Activated naive CD4-positive, alpha-beta T cell treated with anti-CD3 and anti-CD28 coated beads, Interleukin-2, amount 10 ng/mL, durations not matched to agents 7 days and 5 days (primary cell): ENCODE measurements at regions not wholly inside any gene's neighbourhood (a gene's known extent, or its start where the extent isn't known, plus 50 kb on each side); places are given as distances from the start of the nearest gene placed in this dataset.
"Not testable (repeated sequence)": the region's sequence is repeated elsewhere in the genome, so short reads cannot be mapped to it uniquely, and the experiment has no call there.

Experiments used
- CTCF ChIA-PET: fragments of 350-600 bp; sonication (Branson Sonifier 250); formaldehyde crosslinking; loops from one replicate; lab custom pipeline; 2021; ENCODE audit warnings: antibody characterized with exemption; lab: Charles Lee
- DNase-seq: peaks from one replicate; pipeline ENCODE4 v3.0.0-alpha.2; 2020
- H3K27ac Mint-ChIP-seq: one replicate; pipeline ENCODE4 v1.8.0; 2021; ENCODE audit warnings: mild to moderate bottlenecking, moderate library complexity, mixed read lengths
- H3K27me3 Mint-ChIP-seq: one replicate; pipeline ENCODE4 v1.8.0; 2021; ENCODE audit warnings: mild to moderate bottlenecking, mixed read lengths
- H3K36me3 Mint-ChIP-seq: one replicate; pipeline ENCODE4 v1.8.0; 2021; ENCODE audit warnings: mixed read lengths
- H3K4me1 Mint-ChIP-seq: one replicate; pipeline ENCODE4 v1.8.0; 2021; ENCODE audit warnings: mixed read lengths
- H3K4me3 Mint-ChIP-seq: one replicate; pipeline ENCODE4 v1.8.0; 2021; ENCODE audit warnings: mild to moderate bottlenecking, moderate library complexity, mixed read lengths
- H3K9me3 Mint-ChIP-seq: one replicate; pipeline ENCODE4 v1.8.0; 2021; ENCODE audit warnings: mixed read lengths

- H3K4me3 Mint-ChIP-seq = no peak overlapping the region
- peaks cover 5% of the 10 kb centered on the region for H3K4me1 Mint-ChIP-seq
- H3K36me3 Mint-ChIP-seq = no peaks in the 10 kb centered on the region
- H3K9me3 Mint-ChIP-seq = no peaks in the 10 kb centered on the region
- H3K27me3 Mint-ChIP-seq = peaks cover 13% of the 10 kb centered on the region
- no peak for DNase-seq
- CTCF ChIA-PET = no interaction called here
- peak overlapping the region; percentile 2 for H3K27ac Mint-ChIP-seq
Observed at GRCh38 chr6:27765028-27765590, 147.1 kb downstream of the OR2B2 start.

- Mint-ChIP-seq H3K9me3 (no peaks in the 10 kb centered on the region), H3K27ac (no peak overlapping the region), H3K4me1 (peaks cover 30% of the 10 kb centered on the region), H3K27me3 (peaks cover 8% of the 10 kb centered on the region), H3K4me3 (no peak overlapping the region), H3K36me3 (no peaks in the 10 kb centered on the region)
- no peak for DNase-seq
- CTCF ChIA-PET = interaction anchor here (1.1 to 1.4 kb wide), 3 partner anchors 11 to 35 kb away, joined by 3 to 5 read pairs (median 3); no protein-coding TSS in a partner anchor
Observed at GRCh38 chr6:27761391-27761790, 150.8 kb downstream of the OR2B2 start.

DNA sequence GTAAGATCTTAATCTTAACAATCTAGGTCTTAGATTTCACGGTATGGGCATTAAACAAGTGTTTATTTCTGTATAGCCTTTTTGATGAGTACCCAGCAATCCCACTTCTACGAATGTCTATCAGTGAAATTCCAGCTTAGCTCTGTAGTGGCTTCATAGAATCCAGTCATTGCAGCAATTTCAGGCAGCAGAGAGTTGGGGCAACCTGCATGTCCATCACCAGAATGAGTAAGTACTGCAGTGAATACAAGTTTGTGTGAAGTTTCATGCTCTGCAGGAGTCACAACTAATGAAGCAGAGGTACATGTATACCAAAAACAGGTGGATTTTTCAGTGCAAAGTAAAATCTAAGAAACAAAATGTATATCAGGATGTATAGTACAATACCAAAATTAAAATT is 151.7 kb downstream of the OR2B2 start:
- H3K4me1 Mint-ChIP-seq = peaks cover 32% of the 10 kb centered on the region
- peaks cover 8% of the 10 kb centered on the region for H3K27me3 Mint-ChIP-seq
- no peak overlapping the region for H3K4me3 Mint-ChIP-seq
- no peaks in the 10 kb centered on the region for H3K36me3 Mint-ChIP-seq
- CTCF ChIA-PET = interaction anchor here (1.1 to 2.4 kb wide), 3 partner anchors 12 to 36 kb away, joined by 3 to 12 read pairs (median 5); no protein-coding TSS in a partner anchor
- no peak for DNase-seq
- H3K27ac Mint-ChIP-seq = no peak overlapping the region
- no peaks in the 10 kb centered on the region for H3K9me3 Mint-ChIP-seq

DNA sequence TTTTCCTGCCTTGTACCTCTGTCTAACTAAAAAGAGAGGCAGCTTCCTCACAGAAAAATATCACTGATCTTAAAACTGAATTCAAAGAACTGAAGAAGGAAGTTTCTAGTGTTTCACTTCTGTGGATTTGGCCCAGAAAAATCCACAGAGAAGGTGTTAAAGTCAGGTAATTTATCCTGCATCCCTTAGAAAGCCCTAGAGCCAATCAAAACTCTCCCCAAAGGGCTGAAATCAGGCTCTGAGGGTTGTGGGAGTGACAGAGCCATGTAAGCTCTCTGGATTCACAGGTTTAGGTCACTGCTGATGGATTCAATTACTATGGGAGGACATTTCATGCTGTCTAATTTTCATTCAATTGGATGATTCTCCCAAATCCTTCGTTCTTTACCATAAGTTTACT is 152.3 kb downstream of the OR2B2 start:
- Mint-ChIP-seq H3K36me3 (no peaks in the 10 kb centered on the region), H3K4me3 (no peak overlapping the region)
- CTCF ChIA-PET = interaction anchor here (1.4 to 2.4 kb wide), 2 partner anchors 12 to 36 kb away, joined by 5 to 12 read pairs; no protein-coding TSS in a partner anchor

GRCh38 chr6:27758491-27758890 is 153.7 kb downstream of the OR2B2 start:
- Mint-ChIP-seq H3K4me3 (peak overlapping the region; percentile 78), H3K27me3 (peaks cover 9% of the 10 kb centered on the region), H3K36me3 (no peaks in the 10 kb centered on the region), H3K9me3 (no peaks in the 10 kb centered on the region), H3K27ac (no peak overlapping the region), H3K4me1 (peaks cover 45% of the 10 kb centered on the region)
- CTCF ChIA-PET = interaction anchor here (2.4 kb wide), 1 partner anchor 14 kb away, joined by 12 read pairs; no protein-coding TSS in a partner anchor
- no peak for DNase-seq

More for the DNA sequence above, 152.3 kb downstream of the OR2B2 start:
- no peaks in the 10 kb centered on the region for H3K9me3 Mint-ChIP-seq
- DNase-seq = no peak
- peaks cover 4% of the 10 kb centered on the region for H3K27me3 Mint-ChIP-seq
- no peak overlapping the region for H3K27ac Mint-ChIP-seq
- peaks cover 34% of the 10 kb centered on the region for H3K4me1 Mint-ChIP-seq

GRCh38 chr6:27757307-27757706 is 154.9 kb downstream of the OR2B2 start:
- Mint-ChIP-seq H3K9me3 (no peaks in the 10 kb centered on the region), H3K27ac (peak overlapping the region; percentile 16), H3K4me3 (peak overlapping the region; percentile 78), H3K4me1 (peaks cover 49% of the 10 kb centered on the region), H3K27me3 (peaks cover 12% of the 10 kb centered on the region), H3K36me3 (no peaks in the 10 kb centered on the region)
- DNase-seq = peak; percentile 70
- CTCF ChIA-PET = interaction anchor here (0.7 to 1.3 kb wide), 2 partner anchors 15 kb away, joined by 3 to 6 read pairs; no protein-coding TSS in a partner anchor

GRCh38 chr6:27755768-27756167 is 156.4 kb downstream of the OR2B2 start:
- no peak overlapping the region for H3K27ac Mint-ChIP-seq
- no peak for DNase-seq
- no peaks in the 10 kb centered on the region for H3K9me3 Mint-ChIP-seq
- H3K27me3 Mint-ChIP-seq = peaks cover 11% of the 10 kb centered on the region
- CTCF ChIA-PET = interaction anchor here (1.3 to 2.7 kb wide), 2 partner anchors 16 to 17 kb away, joined by 6 to 15 read pairs; no protein-coding TSS in a partner anchor
- no peak overlapping the region for H3K4me3 Mint-ChIP-seq
- H3K4me1 Mint-ChIP-seq = peaks cover 57% of the 10 kb centered on the region
- no peaks in the 10 kb centered on the region for H3K36me3 Mint-ChIP-seq

DNA sequence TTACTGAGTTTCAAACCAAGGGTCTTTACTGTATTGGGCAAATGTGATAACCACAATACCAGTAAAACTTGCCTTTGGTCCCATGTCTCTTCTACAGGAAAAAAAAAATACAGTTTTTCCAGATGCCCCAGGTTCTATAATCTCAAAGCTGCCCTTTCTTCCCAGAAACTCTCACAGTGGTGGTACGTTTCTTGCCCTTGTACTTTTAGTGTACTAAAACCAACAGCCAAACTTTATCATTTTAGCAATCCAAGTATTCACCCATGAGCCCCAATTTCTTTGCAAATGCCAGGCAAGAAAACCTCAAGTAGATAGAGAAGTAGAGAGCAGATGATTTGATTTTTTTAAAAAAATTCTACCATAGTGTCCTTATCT is 157.8 kb downstream of the OR2B2 start:
- CTCF ChIA-PET = interaction anchor here (2.7 kb wide), 1 partner anchor 18 kb away, joined by 15 read pairs; no protein-coding TSS in a partner anchor
- Mint-ChIP-seq H3K36me3 (no peaks in the 10 kb centered on the region), H3K4me1 (peaks cover 48% of the 10 kb centered on the region), H3K4me3 (peak overlapping the region; percentile 20), H3K27me3 (peaks cover 11% of the 10 kb centered on the region), H3K27ac (no peak overlapping the region), H3K9me3 (no peaks in the 10 kb centered on the region)
- no peak for DNase-seq

DNA sequence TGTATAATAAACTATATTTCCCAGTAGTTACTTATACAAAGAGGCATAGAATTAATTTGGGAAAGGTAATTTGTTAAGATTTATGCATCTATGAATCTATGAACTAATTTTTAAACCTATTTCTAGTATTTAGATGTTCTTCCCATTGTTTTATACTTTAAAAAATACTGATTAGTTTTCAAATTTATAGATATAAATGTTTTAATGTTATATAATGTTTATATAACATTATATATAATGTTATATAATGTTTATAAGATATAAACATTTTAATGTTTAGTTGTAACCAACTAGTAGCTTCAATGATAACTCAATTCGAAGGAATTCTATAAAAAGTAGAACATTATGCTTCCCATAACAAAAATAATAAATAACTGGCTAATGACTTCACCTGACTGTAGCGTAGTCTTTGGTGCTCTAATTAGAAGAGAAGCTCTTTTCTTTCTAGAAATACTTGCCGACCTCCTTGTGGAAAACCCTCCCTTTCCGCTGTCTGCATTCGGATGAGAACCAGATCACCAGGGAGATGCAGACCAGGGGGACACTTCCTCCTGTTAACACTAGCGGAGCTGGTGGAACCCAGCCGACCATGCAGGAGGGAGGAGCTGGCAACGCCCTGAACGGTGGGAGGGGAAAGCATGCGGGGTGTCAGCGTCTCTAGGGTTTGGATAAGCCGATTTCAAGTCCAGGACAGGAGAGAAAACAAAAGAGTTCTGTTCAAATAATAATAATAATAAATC is 158.4 kb downstream of the OR2B2 start:
- Mint-ChIP-seq H3K4me3 (peak overlapping the region; percentile 96), H3K36me3 (no peaks in the 10 kb centered on the region), H3K27ac (peak overlapping the region; percentile 88), H3K27me3 (peaks cover 12% of the 10 kb centered on the region), H3K4me1 (peaks cover 46% of the 10 kb centered on the region), H3K9me3 (no peaks in the 10 kb centered on the region)
- peak; percentile 81 for DNase-seq
- CTCF ChIA-PET = interaction anchor here (2.7 kb wide), 1 partner anchor 18 kb away, joined by 15 read pairs; no protein-coding TSS in a partner anchor

- peak; percentile 66 for DNase-seq
- CTCF ChIA-PET = interaction anchor here (0.6 to 1.6 kb wide), 21 partner anchors 8 to 642 kb away, joined by 3 to 15 read pairs (median 4); no protein-coding TSS in a partner anchor
- Mint-ChIP-seq H3K4me3 (peak overlapping the region; percentile 96), H3K9me3 (no peaks in the 10 kb centered on the region), H3K4me1 (peaks cover 36% of the 10 kb centered on the region), H3K27ac (peak overlapping the region; percentile 100), H3K36me3 (no peaks in the 10 kb centered on the region), H3K27me3 (peaks cover 21% of the 10 kb centered on the region)
Observed at GRCh38 chr6:27752038-27752885, 159.9 kb downstream of the OR2B2 start.

DNA sequence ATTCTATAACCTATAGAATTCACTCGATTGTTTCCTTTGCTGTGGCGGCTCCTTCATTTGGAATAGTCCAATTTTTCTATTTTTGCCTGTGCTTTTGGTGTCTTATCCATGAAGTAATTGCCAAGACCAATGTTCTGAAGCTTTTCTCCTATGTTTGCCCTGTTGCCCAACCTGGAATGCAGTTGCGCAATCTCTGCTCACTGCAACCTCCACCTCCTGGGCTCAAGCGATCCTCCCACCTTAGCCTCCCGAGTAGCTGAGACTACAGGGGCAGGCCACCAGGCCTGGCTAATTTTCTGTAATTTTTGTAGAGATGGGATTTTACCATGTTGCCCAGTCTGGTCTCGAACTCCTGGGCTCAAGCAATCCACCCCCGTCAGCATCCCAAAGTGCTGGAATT is 163.5 kb downstream of the OR2B2 start:
- Mint-ChIP-seq H3K27me3 (peaks cover 34% of the 10 kb centered on the region), H3K4me1 (peaks cover 13% of the 10 kb centered on the region), H3K9me3 (no peaks in the 10 kb centered on the region), H3K4me3 (no peak overlapping the region), H3K27ac (no peak overlapping the region), H3K36me3 (no peaks in the 10 kb centered on the region)
- CTCF ChIA-PET = no interaction called here
- DNase-seq = no peak

GRCh38 chr6:27747637-27748036 is 164.6 kb downstream of the OR2B2 start:
- Mint-ChIP-seq H3K27me3 (peaks cover 38% of the 10 kb centered on the region), H3K4me3 (no peak overlapping the region), H3K4me1 (peaks cover 11% of the 10 kb centered on the region), H3K9me3 (no peaks in the 10 kb centered on the region), H3K27ac (no peak overlapping the region), H3K36me3 (no peaks in the 10 kb centered on the region)
- CTCF ChIA-PET = no interaction called here
- DNase-seq = no peak

DNA sequence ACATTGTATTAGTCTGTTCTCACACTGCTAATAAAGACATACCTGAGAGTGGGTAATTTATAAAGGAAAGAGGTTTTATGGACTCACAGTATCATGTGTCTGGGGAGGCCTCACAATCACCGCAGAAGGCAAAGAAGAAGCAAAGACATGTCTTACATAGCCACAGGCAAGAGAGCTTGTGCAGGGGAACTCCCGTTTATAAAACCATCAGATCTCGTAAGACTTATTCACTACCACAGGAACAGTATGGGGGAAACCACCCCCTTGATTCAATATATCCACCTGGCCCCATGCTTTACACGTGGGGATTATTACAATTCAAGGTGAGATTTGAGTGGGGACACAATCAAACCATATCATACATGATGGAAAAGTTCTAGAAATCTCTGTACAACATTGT is 165.3 kb downstream of the OR2B2 start:
- H3K36me3 Mint-ChIP-seq, H3K9me3 Mint-ChIP-seq, H3K27ac Mint-ChIP-seq, H3K4me1 Mint-ChIP-seq, H3K4me3 Mint-ChIP-seq, CTCF ChIA-PET, DNase-seq: not testable (repeated sequence)
- H3K27me3 Mint-ChIP-seq = peaks cover 38% of the 10 kb centered on the region

GRCh38 chr6:27743787-27744186 is 168.4 kb downstream of the OR2B2 start:
- peaks cover 11% of the 10 kb centered on the region for H3K4me1 Mint-ChIP-seq
- no peak overlapping the region for H3K4me3 Mint-ChIP-seq
- H3K36me3 Mint-ChIP-seq = no peaks in the 10 kb centered on the region
- H3K27ac Mint-ChIP-seq = no peak overlapping the region
- CTCF ChIA-PET = interaction anchor here (1.5 kb wide), 1 partner anchor 8 kb away, joined by 4 read pairs; no protein-coding TSS in a partner anchor
- no peak for DNase-seq
- H3K27me3 Mint-ChIP-seq = peaks cover 36% of the 10 kb centered on the region
- H3K9me3 Mint-ChIP-seq = no peaks in the 10 kb centered on the region
